CD4-positive, alpha-beta T cell treated with Interleukin-6 for 4 hours (primary cell): ENCODE measurements at regions not wholly inside any gene's neighbourhood (a gene's known extent, or its start where the extent isn't known, plus 50 kb on each side); places are given as distances from the start of the nearest gene placed in this dataset.
"Not testable (repeated sequence)": the region's sequence is repeated elsewhere in the genome, so short reads cannot be mapped to it uniquely, and the experiment has no call there.

Experiments
- DNase-seq: peaks from one replicate; pipeline ENCODE4 v3.0.0-alpha.2; 2020; ENCODE audit warnings: mixed read lengths

DNA sequence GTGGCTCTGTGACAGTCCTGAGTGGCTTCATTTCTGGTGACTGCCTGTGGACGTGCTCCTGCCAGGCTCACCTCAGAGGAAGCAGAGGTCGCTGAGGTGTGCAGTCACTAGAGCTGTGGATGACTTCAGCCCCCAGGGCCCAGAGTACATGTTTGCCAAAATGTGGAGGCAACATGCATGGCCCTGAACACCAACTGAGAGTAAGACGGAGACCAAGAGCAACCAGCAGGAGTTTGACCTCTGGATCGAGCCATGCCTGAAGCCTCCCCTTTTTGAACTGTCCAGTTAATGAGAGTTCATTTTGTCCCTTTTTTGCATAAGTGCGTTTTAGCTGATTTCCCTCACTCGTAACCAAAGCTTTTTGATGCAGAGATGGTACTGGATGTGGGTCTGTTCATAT, 184.9 kb downstream of the RTP5 start:
- DNase-seq: no peak

DNA sequence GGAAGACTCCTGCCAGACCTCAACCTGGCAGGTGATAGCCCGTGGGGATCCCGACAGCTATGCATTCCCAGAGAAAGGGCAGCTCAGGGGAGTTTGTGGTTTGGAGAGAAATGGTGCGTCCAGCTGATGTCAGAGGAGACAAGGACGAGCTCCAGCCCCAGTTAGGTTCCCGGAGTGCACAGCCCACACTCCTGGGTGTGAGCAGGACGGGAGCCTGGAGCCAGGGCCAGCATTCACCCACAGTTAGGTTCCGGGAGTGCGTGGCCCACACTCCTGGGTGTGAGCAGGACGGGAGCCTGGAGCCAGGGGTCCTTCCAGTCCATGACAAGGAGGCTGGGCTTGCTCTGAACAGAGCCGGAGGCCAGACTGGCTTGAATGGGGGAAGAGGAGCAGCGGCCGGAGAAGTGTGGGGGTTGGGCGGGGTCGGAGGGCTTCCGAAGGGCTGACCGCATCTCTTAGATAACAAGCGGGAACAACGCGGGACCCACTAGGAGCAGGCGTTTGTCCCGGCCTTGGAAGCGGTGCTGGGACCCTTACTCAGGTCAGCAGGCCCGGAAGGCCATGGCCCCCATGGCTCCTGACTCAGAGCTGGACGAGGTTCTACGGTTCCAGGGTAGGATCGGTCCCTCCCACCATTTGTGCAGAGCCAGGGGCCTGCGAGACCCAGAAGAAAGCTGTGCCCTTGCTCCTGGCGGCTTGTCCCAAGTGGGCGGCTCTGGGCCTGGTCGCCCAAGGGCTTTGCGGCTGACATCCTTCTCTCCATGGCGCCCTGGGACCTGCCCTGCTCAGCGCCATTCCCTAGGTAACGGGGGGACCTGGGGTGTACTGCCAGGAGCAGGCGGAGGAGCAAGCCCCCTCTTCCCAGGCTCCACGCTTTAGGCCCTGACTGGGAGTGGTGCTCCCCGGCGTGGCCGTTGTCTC, 185.6 kb downstream of the RTP5 start:
- DNase-seq: no peak

DNA sequence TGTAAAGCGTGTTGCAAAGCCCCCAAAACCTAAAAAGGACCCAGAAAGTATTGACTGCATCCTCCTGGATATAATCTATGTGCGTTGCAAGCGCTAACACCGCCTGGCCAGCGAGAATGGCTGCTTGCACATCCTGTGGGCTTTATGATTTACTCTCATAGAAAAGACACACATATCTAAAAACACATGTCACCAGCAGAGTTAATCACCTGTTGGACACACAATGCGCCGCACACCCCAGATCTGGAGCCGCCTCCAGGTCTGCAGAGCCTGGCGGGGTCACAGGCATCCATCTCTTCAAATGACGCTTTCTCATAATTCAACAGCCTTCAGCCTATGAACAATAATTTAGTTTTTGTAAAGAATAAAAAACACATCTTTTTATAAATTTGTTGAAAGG, 186.5 kb downstream of the RTP5 start:
- DNase-seq: no peak

DNA sequence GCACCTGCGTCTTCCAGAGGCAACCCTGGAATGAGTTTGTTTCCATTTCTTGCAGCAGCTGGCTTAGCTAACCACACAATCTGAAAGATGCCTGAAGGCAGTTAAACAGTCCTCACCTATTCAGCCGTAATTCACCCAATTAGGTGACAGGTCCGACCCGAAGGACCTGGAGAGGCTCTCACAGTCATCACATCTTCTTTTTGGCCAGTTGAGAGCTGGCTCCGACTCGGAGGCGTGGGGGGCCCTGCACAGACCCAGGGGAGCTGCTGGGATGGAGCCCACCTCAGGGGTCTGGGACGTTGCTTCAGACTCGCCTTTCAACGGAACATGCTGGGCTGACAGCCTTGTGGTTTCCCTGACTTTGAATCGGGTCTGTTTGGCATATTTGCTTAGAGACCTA, 187.3 kb downstream of the RTP5 start:
- no peak for DNase-seq

DNA sequence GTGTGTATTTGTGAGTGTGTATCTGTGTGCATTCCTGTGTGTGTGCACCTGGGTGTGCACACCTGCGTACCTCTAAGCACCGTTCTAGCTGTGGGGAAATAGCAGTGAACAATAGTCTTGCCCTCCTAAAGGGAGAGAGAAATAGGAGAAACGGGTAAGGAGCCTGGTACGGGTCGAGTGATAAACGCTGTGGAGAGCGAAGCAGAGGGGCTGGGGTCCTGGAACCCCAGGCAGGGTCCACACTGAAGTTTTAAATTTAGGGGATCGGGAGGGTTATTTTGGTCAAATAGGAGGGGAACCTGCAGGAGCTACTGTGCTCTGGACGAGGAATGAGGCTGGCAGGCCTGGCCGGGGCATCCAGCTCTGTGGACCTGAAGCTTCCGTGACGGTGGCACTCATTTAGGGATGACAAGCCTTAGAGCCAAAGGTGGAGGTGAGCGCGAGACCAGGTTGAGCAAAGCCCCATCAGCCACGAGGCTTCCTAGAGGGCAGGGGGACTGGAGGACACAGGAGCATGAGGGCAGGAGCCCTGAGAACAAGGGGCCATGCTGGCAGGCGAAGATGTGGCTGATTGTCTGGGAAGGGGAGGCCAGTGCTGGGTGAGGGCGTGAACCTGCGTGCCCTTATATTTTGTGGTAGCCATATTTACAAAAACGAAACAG, 188.0 kb downstream of the RTP5 start:
- DNase-seq: no peak

DNA sequence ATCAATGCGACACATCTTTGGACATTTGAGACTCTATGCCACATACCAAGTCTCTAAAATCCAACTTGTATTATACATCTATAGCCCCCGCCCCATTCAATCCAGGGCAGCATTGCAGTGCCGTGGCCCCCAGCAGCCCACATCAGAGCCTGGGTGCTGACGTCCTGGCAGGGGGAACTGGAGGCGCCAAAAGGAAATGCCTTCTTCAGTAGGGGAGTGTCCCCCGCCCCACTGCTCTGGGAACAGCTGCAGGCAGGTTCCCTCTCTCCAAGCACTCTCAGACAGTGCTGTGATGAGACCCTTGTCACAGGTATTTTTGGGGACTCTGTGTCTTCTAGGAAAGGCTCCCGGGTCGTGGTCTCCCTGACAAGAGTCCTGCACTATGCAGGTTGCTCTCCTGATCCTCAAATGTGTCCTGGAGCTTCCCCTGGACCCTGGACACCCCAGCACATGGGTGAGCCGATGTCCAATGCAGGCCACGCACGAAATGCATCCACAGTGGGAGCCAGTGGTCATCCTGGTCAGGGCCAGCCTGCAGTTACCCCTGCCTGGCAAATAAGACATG, 188.7 kb downstream of the RTP5 start:
- no peak for DNase-seq

DNA sequence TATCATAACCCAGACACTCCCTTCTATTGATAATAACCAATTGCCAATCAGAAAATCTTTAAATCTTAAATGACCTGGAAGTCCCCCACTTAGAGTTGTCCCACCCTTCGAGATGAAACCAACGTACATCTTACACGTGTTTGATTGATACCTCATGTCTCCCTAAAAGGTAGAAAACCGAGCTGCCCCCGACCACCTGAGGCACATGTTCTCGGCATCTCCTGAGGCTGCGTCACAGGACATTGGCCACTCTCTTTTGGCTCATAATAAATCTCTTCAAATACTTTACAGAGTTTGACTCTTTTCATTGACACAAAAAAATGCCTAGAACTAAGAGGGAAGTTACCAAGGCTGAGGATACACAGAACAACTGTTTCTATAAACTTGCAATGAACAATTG, 190.0 kb downstream of the RTP5 start:
- no peak for DNase-seq

DNA sequence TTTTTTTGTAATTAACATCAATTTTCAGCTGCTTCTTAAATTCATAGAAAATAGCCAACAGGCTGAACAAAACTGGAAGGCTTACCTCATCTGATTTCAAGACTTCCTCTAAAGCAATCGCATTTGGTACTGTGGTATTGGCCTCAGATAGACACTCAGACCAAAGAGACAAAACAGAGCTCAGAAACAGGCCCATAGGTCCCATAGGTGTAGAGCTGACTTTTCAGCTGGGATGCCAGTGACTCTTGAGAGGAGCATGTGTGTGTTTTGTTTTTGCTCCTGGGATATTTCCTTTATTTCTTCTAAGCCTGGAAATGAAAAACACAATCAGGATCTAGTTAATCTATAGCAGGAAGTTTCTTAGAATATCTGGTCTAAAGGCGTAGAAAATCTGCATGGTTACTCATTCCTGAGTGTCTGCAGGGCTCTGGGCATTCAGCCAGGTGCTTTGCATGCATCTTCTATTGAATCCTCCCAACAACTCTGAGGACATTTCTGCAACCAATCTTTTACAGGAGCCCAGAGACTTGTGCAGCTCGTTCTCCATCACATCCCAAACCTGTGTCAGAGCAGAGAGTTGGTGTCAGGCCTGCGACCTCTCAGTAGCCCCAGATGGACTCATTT, 190.8 kb downstream of the RTP5 start:
- DNase-seq: no peak

DNA sequence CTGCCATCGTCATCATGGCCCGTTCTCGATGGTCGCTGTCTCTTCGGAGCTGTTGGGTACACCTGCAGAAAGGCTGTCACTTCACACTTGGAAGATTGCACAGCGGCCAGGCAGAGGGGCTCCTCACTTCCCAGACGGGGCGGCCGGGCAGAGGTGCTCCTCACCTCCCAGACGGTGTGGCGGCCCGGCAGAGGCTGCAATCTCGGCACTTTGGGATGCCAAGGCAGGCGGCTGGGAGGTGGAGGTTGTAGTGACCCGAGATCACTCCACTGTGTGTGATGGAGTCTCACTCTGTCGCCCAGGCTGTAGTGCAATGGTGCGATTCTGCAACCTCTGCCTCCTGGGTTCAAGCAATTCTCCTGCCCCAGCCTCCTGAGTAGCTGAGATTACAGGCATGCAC, 192.4 kb downstream of the RTP5 start:
- not testable (repeated sequence) for DNase-seq

DNA sequence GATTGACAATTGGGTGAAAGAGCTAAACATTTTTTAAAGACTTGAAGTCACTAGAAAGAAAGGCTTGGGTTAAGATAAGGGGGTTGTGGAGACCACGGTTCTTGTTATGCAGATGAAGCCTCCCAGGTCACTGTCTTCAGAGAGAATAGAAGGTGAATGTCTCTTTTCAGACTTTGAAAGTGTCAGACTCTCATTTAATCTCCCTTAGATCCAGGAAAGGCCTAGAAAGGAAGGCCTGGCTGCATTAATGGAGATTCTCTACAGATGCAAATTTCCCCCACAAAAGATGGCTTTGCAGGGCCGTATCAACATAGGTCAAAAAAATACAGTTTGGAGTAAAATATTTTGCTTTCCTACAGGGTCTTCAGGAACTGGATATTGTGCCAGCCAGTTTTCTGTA, 193.9 kb downstream of the RTP5 start:
- DNase-seq: no peak

DNA sequence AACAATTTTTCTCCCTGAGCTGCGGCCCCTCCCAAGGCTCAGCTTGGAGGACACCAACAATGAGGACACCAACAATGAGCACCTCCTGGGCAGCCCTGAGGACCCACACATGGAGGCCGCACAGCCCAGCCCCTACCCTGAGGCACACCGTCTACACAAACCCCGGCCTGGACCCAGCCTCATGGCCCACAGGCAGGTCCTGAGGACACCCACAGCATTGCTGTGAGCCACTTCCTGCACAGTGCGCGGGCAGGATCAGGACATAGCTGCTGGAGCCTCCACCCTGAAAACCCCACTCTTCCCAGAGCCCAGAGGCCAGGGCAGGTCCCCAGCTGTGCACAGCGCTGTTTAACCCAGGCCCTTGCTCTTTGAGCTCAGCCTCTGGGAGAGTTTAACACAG, 194.3 kb downstream of the RTP5 start:
- no peak for DNase-seq

DNA sequence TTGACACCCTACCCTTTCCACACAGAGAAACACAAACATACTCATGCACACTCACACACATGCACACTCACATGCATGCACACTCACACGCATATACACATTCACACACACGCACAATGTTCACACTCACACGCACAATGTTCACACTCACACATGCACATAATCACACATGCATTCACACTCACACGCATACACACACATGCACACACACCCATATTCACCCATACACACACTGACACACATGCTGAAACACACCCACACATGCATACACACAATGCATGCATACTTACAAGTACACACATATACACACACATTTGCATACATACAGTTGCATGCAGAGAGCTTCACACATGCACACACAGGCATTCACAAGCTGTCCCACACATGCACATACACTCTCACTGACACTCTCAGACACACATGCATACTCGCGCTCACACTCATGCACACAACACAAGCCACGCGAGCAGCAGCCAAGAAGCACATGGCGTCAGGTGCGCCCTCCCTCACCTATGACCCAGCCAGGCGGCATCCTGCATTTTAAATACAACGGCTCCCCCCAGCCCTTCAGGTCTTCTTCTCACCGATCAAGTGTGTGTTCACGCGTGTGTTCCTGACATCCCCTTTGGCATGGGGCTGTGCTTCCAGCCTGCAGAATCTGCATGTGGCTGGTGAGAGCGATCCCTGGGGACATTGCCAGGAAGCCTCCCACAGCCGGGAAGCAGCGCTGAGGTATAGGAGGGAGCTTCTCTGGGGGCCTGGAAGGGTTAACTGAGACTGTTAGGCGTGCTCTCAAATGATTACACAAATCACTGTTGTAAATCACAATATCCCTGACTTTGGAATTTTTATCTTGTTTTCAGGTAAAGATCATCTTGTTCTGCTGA, 195.1 kb downstream of the RTP5 start:
- DNase-seq: no peak

DNA sequence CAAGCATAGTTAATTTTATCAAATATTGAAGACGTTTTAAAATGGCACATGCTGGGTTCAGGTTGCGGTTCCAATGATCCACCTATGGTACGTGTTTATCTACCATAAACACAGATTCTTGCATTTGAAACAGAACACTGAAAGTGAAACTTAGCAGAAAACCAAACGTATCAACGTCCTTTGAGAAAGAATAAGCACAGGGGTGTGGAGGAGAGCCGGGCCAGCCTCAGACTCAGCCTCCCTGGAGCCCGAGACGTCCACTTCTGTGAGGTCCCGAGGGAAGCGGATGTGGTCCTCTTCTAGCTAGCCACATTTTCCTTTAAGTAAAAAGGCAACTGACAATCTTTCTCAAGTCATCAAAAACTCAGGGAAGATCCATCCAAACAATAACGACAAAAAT, 195.9 kb downstream of the RTP5 start:
- no peak for DNase-seq

DNA sequence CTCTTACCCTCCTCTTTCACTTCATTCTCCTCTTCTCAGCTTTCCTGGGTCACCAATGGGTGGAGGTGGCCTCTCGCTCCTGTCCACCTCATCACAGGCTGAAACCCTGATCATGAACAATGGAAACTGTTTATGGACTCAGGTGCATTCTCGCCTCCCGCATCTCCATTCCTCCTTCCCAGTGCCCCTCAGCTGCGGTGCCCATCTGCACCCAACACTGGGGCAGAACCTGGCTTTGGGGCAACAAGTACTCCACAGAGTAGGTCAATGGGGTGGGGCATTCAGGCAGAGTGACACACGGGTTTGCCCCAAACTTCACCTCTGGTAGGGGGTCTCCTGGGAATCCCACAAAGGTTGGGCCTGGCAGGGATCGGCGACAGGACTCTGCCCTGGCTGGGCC, 199.5 kb downstream of the RTP5 start:
- DNase-seq: no peak

DNA sequence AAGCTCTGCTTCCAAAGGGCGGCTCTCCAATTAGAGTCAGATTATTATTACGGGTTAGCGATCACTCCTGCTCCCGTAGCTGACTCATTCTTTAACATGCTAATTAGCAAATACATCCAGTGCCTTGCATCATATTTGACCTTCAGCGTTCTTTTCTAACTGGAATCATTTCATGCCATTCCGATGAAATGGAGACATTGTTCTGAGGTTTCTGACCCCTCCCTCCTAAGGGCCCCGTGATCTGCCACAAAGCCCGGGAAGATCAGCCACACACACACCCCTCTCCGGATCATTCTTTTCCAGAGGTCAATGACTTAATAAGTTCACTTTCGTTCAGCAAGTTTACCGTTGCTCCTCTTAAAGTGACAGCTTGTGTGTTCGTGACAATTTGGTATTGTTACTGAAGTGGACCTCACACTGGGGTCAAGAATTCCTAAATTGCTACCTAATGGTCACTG, 200.4 kb downstream of the RTP5 start:
- DNase-seq: not testable (repeated sequence)

DNA sequence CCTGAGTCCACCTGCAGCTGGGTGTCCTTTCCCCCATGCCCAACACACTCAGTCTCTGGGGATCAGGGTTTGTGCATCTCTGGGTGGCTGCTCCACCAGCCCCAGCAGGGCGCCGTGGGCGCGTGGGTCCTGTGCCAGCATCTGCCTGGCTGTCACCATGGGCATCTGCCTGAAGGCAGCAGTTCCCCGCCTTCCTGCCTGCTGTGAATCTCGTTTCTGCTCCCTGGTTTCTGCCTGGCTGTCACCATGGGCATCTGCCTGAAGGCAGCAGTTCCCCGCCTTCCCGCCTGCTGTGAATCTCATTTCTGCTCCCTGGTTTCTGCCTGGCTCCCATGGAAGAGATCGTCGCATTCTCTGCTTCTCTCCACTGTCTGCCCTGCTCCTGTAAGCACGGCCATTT, 201.2 kb downstream of the RTP5 start:
- DNase-seq: not testable (repeated sequence)

DNA sequence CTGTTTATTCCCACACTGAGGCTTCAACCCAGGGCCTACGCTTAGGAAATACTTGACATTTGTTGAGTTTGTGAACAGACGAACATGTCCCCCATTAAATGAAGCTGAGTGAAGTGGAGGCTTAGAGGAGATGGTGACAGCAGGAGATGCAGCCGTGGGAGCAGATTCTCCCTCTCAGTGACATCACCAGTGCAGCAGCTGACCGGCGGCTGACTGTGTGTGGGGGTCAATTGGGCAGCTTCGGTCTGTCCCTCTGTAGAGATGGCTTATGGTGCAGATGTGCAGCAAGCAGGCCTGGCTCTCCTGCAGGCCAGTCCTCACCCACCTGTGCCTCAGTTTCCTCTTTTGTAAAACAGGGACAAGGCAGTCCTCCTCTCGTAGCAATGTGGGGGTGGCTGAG, 201.8 kb downstream of the RTP5 start:
- DNase-seq: not testable (repeated sequence)

DNA sequence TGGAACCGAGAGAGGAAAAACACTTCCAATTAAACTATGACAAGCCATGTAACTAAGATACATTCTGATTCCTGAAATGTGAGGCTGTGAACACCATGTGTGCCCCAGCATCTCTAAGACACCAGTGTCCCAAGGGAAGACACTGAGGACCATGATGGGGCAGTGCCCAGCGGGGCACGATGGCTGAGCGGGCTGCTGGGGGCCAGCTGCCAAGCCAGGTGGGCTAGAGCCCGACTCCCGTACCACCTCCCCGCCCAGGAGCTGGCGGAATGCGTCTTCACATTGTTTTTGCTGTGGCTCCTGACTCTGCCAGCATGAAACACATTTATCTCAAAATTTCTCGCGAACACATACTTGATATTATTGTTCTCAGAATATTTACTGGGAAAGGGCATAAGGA, 202.4 kb downstream of the RTP5 start:
- not testable (repeated sequence) for DNase-seq

DNA sequence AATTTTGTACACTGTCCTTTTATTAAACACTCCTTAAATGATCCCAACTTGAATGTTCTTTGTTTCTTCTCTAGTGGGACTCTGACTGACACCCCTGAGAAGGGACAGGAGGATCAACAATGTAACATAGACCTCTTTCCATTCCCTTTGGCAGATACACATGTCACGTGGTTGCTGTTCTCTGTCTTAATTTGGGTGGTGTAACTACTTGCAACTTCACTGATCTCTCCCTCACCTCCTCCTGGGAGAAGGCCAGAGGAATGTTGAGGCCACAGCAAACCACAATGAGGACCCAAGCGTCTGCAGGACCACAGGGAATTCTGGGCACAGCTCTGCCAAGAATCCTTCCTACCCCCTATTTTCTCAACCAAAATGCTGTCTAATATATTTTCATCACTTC, 205.6 kb downstream of the RTP5 start:
- no peak for DNase-seq

DNA sequence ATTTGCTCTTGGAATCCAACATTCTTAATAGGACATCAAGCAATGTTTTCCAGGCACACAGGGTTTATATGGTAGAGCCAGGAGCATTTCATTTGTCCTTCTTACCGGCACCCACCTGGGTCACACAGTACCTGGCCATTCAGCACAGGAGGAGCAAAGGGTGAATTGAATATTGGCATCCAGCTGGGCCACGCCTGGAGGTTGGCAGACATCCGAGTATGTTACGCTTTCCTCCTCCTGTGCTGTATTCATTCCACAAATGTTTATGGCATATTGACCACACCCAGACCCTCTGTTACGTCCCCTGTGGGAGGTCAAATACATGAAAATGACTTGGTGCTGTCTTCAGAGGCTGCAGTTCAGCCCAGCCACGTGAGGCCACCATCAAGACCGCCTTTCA, 206.2 kb downstream of the RTP5 start:
- DNase-seq: no peak

DNA sequence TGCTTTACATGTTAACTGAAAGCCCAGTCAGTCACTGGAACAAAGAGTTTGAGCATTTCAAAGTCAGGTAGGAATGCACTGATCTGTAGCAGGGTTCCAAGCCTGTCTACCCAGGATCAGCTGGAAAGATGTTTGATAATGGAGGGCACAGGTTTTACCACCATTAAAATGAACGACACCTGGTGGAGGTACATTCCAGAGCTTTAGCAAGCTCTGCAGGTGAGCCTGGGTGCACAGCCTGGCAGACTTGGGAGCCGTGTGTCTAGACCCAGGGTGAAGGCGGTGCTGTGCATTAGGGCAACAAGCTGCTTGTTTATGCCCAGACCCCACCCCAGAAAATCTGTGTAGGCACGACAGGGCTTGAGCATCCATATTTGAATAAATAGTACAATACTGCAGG, 206.7 kb downstream of the RTP5 start:
- DNase-seq: not testable (repeated sequence)

DNA sequence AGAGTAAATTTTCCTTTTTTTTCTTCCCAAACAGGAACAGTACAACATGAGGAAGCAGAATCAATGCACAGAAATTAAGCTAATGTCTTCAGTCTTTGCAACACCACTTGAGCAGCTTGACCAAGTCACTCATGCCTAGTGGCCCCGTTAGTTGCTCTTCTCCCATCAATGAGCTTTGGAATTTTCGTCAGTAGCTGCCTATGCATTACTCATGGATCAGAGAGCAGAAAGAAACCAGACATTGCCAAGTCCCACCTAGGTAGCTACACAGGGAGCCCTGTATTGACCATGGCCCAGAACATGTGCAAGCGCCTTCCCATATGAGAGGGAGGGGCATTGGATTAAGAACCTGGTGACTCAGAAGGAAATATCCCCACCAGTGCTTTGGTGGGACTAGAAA, 208.9 kb downstream of the RTP5 start:
- not testable (repeated sequence) for DNase-seq
